Mucosa of rectum (tissue), 2 donors: ENCODE measurements at regions not wholly inside any gene's neighbourhood (a gene's known extent, or its start where the extent isn't known, plus 50 kb on each side); places are given as distances from the start of the nearest gene placed in this dataset.
"Not testable (repeated sequence)": the region's sequence is repeated elsewhere in the genome, so short reads cannot be mapped to it uniquely, and the experiment has no call there.

Experiments used
- H3K27ac ChIP-seq, 2 donors: one replicate each; pipeline ENCODE4 v1.7.0; 2013; ENCODE audit warnings: inconsistent platforms in 2 of 2, low read depth in 2 of 2, low read length in 2 of 2
- H3K27me3 ChIP-seq, 2 donors: one replicate each; pipeline ENCODE4 v1.7.0; 2013; ENCODE audit warnings: low read length in 2 of 2; ENCODE audit not compliant: control insufficient read depth in 2 of 2, insufficient read depth in 2 of 2
- H3K36me3 ChIP-seq, 2 donors: one replicate each; pipeline ENCODE4 v1.7.0; 2013; ENCODE audit warnings: low read length in 2 of 2; ENCODE audit not compliant: control insufficient read depth in 2 of 2, insufficient read depth in 2 of 2
- H3K4me1 ChIP-seq, 2 donors: one replicate each; pipeline ENCODE4 v1.7.0; 2013; ENCODE audit warnings: low read length in 2 of 2, mild to moderate bottlenecking in 1 of 2; ENCODE audit not compliant: control insufficient read depth in 2 of 2, insufficient read depth in 2 of 2
- H3K4me3 ChIP-seq, 2 donors: one replicate each; pipeline ENCODE4 v1.7.0; 2013; ENCODE audit warnings: low read length in 2 of 2
- H3K9ac ChIP-seq, 2 donors: one replicate each; pipeline ENCODE4 v1.7.0; 2013; ENCODE audit warnings: low read length in 2 of 2, low read depth in 1 of 2, mild to moderate bottlenecking in 1 of 2
- H3K9me3 ChIP-seq, 2 donors: one replicate each; pipeline ENCODE4 v1.7.0; 2013; ENCODE audit warnings: low read length in 2 of 2; ENCODE audit not compliant: control insufficient read depth in 2 of 2
- donor health status: healthy.
- donor health status: Normal muscosa, but diverticular disease.

DNA sequence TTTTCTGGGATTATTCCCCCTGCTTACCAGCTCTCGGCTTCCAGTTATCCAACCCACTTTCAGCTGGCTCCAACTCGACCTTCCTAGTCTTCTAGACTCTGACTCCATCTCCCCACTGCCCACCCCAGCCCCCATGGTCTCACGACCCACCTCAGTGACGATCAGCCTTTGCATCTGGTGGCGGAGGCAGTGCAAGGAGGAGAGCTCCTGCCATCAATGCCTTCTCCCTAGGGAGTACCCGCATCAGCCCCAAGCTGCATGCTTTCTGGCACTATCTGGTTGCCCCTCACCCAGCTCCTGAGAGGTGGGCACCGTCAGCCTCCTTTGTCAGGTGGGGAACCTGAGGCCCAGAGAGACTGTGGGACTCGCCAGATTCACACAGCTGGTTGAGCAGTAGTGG, 72.6 kb upstream of the RPL38 start:
- H3K9ac ChIP-seq, result no peak overlapping the region
- no peaks in the 10 kb centered on the region for H3K4me1 ChIP-seq
- no peaks in the 10 kb centered on the region for H3K9me3 ChIP-seq
- H3K4me3 ChIP-seq, result no peak overlapping the region
- H3K27ac ChIP-seq, result no peak overlapping the region
- no peaks in the 10 kb centered on the region for H3K36me3 ChIP-seq
- H3K27me3 ChIP-seq, result peaks cover 0 to 3% of the 10 kb centered on the region in 2 donors

DNA sequence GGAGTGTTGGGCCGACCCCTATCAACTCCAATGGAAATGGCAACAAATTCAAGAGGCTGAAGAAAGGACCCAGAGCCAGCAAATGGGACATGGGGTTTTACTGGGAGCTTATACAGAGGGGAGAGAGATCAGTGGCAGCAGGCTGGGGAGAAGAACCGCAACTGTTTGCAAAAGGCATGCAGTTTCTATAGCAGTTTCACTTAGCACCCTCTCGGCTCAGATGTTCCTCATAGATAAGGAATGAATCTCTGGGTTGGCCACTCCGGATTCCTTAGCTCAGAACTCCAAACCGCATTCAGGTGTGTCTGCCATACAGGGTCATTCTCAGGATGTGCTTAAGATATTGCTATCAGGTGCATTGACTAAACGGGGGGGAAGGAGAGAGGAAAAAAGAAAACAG, 71.1 kb upstream of the RPL38 start:
- Histone ChIP-seq H3K9me3 (no peaks in the 10 kb centered on the region), H3K4me3 (no peak overlapping the region), H3K36me3 (no peaks in the 10 kb centered on the region), H3K9ac (no peak overlapping the region), H3K4me1 (no peaks in the 10 kb centered on the region), H3K27me3 (peaks cover 0 to 6% of the 10 kb centered on the region in 2 donors), H3K27ac (no peak overlapping the region)

DNA sequence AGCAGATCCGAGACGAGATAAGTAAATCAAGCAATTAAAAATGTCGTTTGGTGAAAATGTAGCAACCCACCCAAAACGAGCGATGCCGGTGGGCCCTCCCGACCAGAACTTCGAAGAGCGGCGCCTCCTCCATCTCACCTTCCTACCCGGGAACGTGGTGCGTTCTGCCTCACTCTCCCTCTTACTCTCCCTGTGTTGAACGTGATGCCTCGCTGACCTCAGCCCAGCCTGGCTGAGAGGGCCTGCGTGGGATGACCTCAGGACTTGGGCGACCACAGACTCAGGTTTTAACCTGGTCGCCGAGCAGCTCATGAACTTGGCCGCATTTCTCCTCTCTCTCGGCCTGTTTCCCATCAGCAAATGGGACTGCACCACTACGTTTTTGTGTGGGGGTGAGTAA, 69.7 kb upstream of the RPL38 start:
- Histone ChIP-seq H3K4me3 (no peak overlapping the region), H3K27me3 (peaks cover 0 to 7% of the 10 kb centered on the region in 2 donors), H3K36me3 (no peaks in the 10 kb centered on the region), H3K9me3 (no peaks in the 10 kb centered on the region), H3K27ac (no peak overlapping the region), H3K9ac (no peak overlapping the region), H3K4me1 (no peaks in the 10 kb centered on the region)

DNA sequence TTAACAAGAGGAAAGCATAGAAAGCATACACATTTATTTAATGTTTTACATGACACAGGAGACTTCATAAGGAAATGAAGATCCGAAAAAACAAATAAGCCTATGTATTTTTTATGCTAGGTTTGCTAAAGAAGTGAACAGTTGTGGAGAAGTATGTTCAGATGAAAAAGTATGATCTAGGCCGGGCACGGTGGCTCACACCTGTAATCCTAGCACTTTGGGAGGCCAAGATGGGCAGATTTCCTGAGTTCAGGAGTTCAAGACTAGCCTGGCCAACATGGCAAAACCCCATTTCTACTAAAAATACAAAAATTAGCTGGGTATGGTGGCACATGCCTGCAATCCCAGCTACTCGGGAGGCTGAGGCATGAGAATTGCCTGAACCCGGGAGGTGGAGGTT, 69.2 kb upstream of the RPL38 start:
- H3K27me3 ChIP-seq, H3K4me1 ChIP-seq, H3K9ac ChIP-seq, H3K27ac ChIP-seq, H3K36me3 ChIP-seq, H3K9me3 ChIP-seq, H3K4me3 ChIP-seq: not testable (repeated sequence)

DNA sequence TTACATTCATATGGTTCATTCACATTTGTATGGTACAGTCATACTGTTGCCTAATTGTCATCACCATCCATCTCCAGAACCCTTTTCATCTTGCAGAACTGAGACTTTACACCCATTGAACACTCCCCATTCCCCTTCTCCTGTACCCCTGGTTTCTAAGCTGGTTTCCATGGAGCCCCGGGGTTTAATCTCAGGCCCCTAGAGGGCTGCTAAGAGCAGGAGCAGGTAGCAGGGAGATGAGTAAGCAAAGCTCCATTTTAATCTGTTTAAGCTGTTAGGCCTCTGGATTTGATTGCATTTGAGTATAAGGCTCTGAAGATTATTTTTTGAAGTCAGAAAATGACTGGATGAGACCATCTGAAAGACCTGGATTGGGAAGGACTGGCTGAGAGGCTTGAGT, 68.5 kb upstream of the RPL38 start:
- Histone ChIP-seq H3K4me3 (no peak overlapping the region), H3K36me3 (no peaks in the 10 kb centered on the region), H3K9ac (no peak overlapping the region), H3K27me3 (peaks cover 0 to 7% of the 10 kb centered on the region in 2 donors), H3K9me3 (no peaks in the 10 kb centered on the region), H3K4me1 (no peaks in the 10 kb centered on the region), H3K27ac (no peak overlapping the region)

DNA sequence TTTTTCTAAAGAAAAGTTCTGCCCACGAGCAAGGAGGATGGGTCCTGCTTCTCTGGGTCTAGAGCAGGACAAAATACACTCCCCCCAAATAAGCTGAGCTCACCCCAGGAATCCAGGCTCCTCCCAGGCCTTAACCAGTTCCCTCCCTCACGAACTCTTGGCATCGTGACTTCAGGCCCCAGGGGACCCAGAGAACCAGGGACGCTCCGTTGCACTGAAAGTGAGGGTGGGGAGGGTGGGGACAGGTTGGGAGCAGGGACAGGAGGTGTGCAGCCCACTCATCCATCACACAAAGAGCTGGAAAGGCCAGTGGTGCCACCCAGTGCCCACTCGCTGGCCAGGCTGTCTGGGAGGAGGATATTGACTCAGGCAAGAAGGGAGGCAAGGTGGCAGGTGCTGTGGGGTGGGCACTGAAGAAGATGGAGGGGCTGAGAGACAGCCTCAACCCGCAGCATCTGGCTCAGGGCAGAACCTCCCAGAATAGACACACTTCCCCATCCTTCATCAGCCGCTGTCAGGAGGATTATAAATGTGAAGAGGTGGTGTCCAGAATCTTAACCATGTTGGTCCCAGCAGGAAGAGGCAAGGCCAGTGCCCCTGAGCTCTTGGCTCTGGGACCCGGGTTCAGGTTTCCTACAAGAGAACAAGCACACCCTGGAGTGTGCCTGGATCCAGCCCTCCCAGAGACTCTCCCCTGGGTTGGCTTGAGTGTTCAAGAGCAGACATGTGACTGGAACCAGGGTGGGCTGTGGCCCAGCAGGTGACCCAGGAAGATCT, 67.9 kb upstream of the RPL38 start:
- no peak overlapping the region for H3K9ac ChIP-seq
- H3K4me3 ChIP-seq, result no peak overlapping the region

DNA sequence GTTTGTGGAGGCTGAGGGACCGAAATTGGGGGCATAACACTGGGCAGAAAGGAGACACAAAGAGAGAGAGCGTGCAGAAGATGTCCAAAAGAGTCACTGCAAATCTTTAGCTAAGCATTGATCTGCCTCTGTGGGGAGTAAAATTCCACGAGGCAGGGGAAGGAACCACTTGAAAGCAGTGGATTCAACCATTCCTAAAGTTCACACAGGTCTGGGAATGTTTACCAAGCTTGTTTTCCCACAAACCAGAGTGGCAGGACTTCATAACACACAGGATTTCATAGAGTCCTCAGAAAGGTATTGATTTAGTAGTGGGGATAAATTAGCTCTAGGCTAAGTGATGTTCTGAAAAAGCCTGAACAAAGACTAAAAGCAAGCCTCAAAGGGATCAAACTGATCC, 66.1 kb upstream of the RPL38 start:
- Histone ChIP-seq H3K9me3 (no peaks in the 10 kb centered on the region), H3K27ac (no peak overlapping the region), H3K27me3 (peaks cover 0 to 4% of the 10 kb centered on the region in 2 donors), H3K36me3 (no peaks in the 10 kb centered on the region), H3K9ac (no peak overlapping the region), H3K4me1 (no peaks in the 10 kb centered on the region), H3K4me3 (no peak overlapping the region)

More for the DNA sequence above, 67.9 kb upstream of the RPL38 start:
- no peaks in the 10 kb centered on the region for H3K9me3 ChIP-seq
- H3K36me3 ChIP-seq, result no peaks in the 10 kb centered on the region
- H3K27me3 ChIP-seq, result peaks cover 0 to 7% of the 10 kb centered on the region in 2 donors
- H3K27ac ChIP-seq, result no peak overlapping the region
- no peaks in the 10 kb centered on the region for H3K4me1 ChIP-seq

DNA sequence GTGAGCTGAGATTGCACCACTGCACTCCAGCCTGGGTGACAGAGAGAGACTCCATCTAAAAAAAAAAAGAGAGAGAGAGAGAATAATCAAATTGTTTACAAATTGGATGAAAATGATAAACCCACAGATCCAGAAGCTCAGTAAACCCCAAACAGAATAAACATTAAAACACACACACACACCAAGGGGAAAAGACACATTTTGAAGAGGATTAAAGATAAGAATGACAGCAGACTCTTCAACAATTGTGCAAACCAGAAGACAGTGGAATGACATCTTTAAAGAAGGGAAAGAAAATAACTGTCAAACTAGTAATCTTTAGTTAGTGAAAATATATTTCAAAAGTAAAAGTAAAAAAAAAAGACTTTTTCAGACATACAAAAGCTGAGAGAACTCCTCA, 64.4 kb upstream of the RPL38 start:
- H3K9me3 ChIP-seq, result peaks cover 0 to 4% of the 10 kb centered on the region in 2 donors
- H3K36me3 ChIP-seq, result no peaks in the 10 kb centered on the region
- H3K4me1 ChIP-seq, result no peaks in the 10 kb centered on the region
- no peak overlapping the region for H3K27ac ChIP-seq
- peaks cover 0 to 4% of the 10 kb centered on the region in 2 donors for H3K27me3 ChIP-seq
- H3K4me3 ChIP-seq, result no peak overlapping the region
- no peak overlapping the region for H3K9ac ChIP-seq

DNA sequence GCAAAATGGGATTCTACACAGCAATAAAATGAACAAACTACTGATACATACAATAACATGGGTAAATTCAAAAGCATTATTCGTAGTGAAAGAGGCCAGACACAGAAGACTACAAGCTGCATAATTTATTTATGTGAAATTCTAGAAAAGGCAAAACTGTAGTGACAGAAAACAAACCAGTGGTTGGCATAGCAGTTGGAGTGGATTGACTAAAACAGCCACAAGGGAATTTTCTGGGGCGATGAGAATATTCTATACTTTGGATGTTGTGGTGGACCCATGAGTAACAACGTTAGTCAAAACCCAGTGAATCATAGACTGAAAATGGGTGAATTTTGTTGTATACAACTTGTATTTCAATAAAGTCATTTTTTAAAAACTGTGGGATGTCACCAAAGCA, 63.2 kb upstream of the RPL38 start:
- peaks cover 0 to 4% of the 10 kb centered on the region in 2 donors for H3K9me3 ChIP-seq
- no peak overlapping the region for H3K4me3 ChIP-seq
- H3K27ac ChIP-seq, result no peak overlapping the region
- no peaks in the 10 kb centered on the region for H3K4me1 ChIP-seq
- H3K27me3 ChIP-seq, result peaks cover 0 to 4% of the 10 kb centered on the region in 2 donors
- H3K9ac ChIP-seq, result no peak overlapping the region
- no peaks in the 10 kb centered on the region for H3K36me3 ChIP-seq

DNA sequence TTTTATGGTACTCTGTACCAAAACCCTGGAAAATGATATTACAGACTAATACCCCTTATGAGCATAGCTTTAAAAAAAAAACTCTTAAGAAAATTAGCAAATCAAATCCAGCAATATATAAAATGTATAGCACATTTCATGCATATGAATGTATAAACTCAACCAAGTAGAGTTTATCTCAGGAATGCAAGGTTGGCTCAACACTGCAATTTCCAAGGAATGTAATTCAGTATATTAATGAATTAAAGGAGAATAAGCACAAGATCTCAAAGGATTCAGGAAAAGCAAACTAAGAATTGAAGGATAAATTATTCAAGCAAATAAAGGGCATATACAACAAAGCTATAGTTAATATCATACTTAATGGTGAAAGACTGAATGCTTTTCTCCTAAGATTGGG, 61.9 kb upstream of the RPL38 start:
- Histone ChIP-seq H3K9ac (no peak overlapping the region), H3K9me3 (peaks cover 0 to 4% of the 10 kb centered on the region in 2 donors), H3K27me3 (peaks cover 0 to 4% of the 10 kb centered on the region in 2 donors), H3K4me3 (no peak overlapping the region), H3K4me1 (no peaks in the 10 kb centered on the region), H3K36me3 (no peaks in the 10 kb centered on the region), H3K27ac (no peak overlapping the region)
